HG03439 (cell line): ENCODE measurements at regions not wholly inside any gene's neighbourhood (a gene's known extent, or its start where the extent isn't known, plus 50 kb on each side); places are given as distances from the start of the nearest gene placed in this dataset.
A peak's percentile ranks its signal among the peaks of the same experiment; 100 is the strongest.

Experiments
- ATAC-seq: cut with Tn5 transposase; IDR thresholded peaks from one replicate; pipeline ENCODE4 v1.9.1; 2021; ENCODE audit warnings: mild to moderate bottlenecking, moderate library complexity; ENCODE audit not compliant: unreplicated experiment

DNA sequence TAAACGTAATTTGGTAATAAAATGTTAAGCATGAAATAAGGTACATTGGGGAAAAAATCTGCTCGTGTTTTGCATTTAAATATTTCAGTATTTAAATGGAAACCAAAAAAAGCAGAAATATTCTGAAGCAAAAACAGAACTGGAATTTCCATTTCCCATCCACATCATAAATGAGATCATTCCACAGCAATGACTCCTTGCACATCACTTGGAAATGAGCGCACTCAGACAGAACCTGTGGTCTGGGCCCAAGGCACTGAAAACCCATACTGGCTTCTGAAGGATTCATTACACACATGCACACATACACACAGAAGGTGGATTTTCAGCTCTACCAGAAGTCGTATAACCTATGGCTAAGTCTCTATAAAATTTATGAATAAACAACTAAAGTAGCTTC is 174.8 kb downstream of the IBTK start:
- ATAC-seq = no peak

DNA sequence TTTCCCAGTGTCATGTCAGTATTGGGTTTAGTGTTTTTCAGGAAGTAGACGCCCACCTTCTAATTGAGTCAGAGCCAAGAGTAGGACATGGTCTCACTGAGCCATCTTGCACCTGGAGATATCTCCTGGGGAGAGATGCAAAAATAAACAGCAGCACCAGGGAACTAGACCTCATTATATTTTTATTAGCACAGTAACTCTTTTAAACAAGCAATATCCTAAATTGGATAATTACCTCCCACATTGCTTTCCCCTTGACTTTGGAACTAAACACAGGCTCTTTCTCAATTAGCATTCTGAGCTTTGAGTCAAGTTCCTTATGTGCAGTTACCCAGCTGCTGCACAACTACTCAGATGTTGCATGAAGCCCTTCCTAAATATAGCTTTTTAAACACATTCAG is 175.4 kb downstream of the IBTK start:
- no peak for ATAC-seq

DNA sequence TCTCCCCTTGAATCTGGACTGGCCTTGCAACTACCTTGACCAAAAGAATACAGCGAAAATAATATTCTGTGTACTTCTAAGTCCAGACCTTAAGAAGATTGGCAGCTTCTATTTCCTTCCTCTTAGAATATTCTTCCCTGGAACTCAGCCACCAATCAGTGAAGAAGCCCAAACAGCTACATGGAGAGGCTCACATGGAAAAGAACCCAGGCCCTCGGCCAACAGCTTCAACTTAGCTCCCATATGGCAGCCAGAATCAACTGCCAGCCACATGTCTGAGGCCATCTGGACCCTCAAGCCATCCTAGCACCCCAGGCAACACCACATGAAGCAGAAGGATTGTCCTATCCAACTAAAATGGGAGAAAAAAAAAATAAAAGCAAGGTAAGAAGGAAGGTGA is 178.8 kb downstream of the IBTK start:
- no peak for ATAC-seq

DNA sequence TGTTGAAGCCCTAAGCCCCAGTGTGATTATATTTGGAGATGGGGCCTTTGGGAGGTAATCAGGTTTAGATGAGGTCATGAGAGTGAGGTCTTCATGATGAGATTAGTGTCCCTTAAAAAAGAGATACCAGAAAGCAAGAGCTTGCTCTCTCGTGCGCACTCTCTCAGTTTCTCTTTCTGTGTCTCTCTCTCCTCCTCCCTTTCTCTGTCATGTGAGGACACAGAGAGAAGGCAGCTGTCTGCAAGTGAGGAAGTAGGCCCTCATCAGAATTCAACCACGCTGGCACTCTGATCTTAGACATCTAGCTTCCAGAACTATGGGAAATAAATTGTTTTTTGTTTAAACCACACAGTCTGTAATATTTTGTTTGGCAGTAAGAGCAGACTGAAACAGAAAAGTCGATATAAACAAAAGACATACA is 180.5 kb downstream of the IBTK start:
- peak; percentile 99 for ATAC-seq

DNA sequence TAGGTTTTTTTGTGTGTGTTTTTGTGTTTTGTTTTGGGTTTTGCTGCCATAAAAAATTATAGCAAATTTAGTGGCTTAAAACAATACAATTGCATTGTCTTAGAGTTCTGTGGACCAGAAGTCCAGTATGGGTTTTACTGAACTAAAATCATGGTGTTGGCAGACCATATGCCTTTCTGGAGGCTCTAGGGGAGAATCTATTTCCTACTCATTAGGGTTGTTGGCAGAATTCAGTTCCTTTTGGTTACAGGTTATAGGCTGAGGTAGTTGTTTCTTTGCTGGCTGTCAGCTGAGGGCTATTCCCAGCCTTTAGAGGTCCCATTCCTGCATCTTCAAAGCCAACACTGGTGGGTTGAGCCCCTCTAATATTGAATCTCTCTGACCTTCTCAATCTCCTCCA is 181.3 kb downstream of the IBTK start:
- ATAC-seq = no peak

DNA sequence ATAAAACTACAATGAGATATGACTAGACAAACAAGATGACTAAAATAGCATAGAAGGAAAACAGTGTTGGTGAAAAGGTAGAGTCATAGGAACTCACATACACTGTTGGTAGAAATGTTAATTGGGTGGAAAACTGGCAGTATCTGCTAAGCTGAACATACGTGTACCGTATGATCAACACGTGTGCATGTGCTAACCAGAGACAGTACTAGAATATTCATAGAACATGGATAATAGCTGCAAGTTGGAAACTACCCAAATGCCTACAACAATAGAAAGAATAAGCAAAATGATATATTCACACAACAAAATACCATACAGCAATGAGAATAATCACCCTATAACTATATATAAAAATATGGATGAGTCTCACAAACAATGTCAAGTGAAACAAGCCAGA is 184.0 kb downstream of the IBTK start:
- ATAC-seq = no peak

DNA sequence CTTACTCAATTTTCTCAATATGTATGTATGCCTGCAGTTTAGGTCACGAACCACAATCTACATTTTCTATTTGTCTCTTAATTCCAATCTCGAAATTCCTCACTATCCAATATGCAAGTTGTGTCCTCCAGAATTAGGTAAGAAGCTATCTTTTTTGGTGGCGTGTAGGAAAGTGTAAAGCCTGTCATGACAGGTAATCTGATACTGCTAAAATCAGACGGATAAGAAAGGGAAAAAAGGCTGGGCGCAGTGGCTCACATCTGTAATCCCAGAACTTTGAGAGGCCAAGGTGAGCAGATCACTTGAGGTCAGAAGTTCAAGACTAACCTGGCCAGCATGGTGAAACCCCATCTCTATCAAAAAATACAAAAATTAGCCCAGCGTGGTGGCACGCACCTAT is 185.3 kb downstream of the IBTK start:
- no peak for ATAC-seq

DNA sequence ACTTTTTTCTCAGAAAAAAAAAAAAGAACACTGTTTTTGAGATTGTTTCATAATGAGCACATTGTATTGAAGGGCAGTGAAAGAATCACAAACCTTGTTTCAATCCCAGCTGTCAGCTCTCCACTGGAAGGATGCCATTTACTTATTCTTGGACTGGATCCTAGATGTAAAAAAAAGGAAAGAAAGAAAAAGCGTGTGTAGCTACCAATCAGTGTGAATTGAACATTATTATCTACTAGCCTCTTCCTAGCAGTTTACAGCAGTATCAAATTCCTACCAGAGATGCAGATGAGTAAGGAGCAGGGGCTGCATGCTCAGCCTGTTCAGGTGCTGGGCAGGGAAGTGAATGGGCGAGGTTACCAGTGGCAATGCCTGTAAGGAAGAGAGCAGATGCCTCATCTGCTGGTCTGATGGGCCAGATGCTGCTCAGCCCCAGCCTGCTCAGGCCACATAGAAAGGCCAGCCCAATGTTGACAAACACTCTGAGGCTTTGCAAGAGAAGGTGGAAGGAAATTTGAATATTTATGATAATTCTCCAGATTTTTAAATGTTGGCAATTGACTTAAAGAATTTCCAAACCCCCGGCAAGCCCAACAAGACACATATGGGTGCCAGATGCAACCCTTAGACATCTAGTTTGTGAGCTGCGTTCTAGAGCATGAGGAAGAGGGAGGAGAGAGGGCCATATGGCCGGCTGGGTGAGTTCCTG is 189.5 kb downstream of the IBTK start:
- no peak for ATAC-seq

DNA sequence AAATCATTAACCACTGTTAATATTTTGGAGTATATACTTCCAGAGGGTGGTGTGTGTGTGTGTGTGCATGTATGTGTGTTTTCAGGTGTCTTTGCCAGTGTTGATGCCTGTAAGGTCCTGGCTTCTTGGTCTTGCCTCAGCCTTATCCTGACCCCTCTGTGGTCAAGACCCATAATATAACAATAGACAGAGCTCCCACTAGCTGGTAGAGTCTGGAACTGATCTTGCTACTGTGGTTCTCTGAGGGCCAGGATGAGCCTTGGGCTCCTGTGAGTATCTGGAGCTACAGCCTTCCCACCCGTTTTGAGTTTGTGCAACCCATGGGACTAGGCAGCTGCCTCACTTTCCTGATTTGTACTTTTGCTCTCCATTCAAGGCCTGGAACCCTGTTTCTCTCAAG is 191.0 kb downstream of the IBTK start:
- ATAC-seq = no peak

DNA sequence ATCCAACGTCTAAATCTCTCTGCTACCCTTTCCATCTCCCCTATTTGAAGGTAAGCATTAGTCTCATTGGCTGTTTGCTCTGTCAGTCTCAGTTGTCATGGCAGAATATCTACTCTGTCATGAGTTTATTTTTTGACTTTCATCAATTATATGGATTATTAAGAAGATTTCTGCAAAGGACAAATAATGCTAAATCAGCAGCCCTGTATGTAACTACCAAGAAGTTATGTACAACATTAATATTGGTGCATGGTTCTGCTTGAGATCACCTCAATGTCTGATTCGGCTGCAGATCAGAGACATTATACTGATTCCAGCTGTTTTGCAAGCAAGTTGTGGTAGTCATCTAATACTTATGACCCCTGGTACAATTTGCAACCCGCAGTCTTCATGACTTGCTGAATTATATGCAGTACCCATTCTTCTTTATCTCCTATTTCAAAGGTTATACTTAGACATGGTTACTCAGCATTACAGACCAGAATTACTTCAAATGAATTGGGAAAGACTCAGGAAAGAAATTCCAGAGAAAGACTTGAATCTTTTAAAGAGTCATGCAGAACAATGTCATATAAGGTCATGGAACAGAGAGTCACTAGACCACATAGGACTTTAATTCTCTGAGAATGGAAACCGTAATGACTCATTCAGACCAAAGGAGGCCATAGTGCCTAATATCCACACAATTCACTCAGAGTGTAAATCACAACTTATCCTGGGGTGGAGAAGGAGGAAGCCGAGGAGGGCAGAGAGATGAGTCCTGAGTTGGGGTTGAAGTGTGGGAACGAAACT is 201.4 kb downstream of the IBTK start:
- no peak for ATAC-seq

DNA sequence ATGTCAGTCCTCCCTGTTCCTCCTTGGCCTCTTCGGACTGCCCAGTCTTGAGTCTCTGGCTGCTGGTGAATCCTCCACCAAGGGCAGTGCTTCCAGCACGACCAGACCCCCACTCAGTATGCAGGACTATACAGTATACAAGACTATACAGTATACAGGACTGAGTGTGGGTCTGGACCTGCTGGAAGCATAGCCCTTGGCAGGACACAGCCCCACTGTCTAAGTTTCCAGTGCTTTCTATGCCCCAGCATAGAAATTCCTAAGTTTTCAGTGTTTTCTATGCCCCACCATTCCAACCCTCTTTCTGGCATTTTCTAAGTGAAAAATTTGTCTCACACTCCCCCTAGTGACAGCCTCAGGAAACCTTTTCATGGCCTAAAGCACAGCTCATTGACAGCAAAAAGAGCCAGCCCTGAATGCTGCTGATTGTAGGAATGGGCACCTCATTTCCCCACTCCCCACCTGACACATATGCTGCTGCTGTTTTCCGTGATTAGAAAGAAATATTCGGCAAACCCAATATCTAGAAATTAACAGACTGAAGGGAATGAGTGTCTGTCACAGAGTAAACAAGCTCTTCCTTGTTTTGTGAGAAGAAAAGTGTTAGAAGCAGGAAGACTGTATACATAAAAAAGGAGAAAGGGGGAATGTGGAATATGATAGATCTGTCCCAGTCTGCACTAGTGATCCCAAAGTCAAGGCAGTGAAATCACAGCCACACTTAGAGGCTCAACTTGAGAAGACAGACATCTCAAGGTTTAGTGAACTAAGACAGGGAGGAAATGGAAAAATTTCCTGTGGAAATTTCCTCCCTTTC is 206.9 kb downstream of the IBTK start:
- peak; percentile 72 for ATAC-seq

DNA sequence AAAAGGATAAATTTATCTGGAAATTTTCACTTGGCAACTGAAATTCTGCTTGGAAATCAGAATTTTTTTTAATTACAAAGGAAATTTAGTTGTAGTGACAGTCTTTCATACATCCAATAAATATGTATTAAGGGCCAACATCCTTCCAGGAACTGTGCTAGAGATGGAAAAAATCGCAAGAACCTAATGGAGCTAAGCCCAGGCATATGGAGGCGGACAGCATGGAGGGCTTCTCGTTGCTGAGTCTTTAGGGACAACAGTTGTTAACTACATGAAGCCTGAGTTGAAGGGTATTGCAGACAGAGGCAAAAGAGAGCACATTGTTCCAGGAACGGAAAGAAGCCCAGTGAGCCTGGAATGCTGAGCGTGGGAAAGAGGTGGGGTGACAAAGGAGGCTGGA is 208.9 kb downstream of the IBTK start:
- ATAC-seq = no peak

DNA sequence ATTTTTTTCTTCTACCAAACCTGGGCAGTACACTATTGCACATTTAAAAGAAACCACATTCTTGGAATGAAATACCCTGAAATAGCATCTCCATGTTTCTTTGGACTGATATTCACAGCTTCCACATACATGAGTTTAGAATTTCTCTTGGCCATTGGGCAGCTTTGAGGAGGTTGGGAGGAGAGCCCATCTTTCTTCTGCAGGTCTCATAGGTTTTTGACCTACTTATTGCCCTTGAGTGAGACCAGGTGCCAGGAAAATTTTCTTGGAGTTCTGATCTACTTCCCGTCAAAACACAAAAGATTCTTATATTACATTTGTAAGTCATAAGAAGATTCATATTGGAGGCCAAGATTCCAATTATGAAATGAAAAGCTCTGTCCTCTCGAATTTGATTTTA is 212.0 kb downstream of the IBTK start:
- ATAC-seq = no peak

DNA sequence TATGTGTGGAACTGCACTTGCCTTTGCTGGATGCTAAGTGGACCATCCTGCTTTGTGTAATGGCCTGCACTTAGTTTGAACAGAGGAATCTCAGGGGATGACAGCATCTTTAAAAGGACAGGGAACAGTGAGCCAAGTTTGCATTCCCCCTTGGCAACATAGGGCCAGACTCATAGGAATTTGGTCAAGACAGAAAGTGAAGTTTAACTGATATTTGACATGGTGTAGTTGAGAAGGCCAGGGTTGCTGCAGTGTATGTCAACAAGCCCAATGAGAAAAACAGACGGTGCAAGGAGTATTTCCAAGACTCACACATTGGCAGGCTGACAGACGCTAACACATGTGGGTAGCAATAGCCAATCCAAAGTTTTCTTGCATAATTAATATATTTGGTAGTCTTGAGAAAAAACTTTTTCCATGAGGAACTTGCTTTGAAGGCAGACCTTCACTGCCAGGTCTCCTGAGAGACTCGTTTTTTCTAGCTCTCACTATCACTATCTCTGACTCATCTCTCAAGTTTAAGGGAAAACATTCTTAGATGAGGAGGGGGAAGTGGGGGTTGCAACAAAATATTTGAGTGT is 213.8 kb downstream of the IBTK start:
- ATAC-seq = no peak

DNA sequence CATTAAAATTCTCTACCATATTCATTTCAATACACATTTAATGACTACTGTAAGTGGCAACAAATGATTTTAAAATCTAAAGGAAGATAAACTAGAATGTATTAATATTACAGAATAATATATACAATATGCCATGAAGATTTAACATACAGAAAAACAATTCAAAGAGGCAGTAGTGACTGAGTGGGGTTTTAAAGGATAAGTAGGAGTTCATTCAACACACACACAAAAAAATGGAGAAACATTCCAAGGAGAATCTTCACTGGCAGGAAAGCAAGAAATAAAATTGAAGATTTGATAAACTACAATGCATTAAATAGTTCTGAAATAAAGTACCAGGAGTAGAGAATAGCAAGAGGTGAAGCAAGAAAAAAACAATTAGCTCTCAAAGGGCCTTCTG is 215.1 kb downstream of the IBTK start:
- no peak for ATAC-seq

DNA sequence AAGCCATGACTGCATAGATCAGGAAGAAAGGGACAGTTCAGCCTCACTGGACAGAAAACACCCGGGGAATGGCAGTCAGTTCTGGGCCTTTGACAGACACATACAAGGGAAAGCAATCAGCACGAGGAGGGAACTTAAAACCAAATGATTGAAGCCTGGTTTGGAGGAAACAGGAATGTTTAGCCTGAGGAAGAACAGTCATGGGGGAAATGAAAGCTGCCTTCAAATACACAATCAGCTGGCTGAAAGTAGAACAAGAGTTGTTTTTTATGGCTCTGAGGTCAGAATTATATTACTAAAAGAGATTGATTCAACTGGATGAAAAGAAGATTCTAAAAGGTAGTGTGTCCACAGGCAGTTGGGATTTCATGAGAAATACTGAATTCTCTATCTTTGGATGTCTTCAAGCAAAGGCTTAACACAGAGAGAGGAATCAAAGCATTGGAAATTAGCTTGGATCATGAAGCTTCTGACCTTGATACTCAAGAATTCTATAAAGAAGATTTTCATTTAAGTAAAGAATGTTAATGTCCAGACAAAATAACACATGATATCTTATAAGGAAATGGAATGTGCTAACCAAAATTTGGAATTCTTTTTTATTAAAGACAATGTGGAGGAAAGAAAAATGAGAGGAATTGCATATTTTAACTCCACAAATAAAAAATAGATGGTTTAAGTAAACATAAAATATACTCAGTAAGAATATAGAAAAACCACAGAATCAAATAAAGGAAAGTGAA is 216.6 kb downstream of the IBTK start:
- no peak for ATAC-seq

DNA sequence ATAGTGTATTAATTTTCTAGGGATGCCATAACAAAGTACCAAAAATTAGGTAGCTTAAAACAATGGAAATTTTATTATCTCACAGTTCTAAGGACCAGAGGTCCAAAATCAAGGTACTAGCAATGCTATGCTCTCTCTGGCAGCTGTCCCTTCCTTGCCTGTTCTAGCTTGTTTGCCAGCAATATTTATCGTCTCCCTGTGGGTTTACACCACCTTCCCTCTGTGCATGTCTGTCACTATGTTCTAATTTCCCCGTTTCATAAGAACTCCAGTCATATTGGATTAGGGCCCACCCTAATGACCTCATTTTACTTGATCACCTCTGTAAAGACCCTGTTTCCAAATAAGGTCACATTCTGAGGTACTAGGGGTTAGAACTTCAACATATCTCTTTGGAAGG is 217.2 kb downstream of the IBTK start:
- no peak for ATAC-seq

DNA sequence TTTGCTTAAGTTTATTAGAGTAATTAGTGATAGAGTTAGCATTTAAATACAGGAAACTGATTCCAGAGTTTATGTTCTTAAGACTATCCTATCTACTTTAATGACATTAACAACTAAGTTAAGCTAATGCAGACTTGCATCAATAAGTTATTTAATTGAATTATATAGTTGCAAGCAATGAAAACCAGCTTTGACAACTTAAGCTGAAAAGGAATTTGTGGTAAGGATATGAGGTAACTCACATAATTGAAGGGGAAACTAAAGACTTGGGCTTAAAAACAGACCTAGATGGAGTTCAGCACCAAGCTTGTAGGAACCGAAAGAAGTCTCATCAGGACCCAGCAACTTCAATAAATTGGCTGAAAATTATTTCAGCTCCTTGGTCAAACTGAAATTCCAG is 222.3 kb downstream of the IBTK start:
- no peak for ATAC-seq

DNA sequence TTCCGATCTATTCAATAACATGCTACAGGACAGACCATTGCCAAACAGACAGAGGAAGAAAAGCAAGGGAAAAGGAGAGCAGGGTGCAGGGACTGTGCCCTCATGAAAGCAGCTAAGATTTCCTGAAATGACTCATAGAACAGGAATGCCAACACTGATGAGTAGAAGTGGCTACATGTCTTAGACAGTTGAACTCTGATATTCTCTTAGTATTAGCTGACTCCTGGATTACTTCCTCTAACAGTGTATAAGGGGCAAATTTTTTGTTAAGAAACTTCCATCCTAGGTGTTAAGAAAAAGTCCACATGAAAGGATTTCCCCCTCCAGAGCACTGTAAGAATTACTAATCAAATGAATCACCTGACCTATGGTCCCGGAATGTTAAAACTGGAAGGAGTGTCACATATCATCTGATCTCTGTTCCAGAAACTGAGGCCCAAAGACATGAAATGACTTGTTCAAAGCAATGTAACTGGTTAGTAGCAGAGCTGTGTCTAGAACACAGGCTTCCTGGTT is 224.9 kb downstream of the IBTK start:
- no peak for ATAC-seq

DNA sequence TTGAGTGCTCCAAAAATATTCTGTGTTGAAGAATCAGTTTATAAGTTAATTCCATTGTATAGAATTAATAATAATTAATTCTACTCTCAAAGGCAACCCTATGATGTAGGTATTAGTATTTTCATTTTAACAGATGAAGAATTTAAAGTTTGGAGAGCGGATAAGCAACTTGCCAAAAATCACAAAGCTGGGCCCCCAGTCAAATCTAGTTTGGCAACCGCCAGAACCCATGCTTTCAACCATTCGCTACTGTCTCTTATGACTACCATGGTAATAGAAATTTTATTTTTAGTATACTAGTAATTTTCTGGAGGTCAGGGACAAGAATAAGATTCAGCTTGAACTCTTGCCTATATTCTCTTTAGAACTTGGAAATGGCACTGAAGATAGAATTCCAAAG is 229.8 kb downstream of the IBTK start:
- ATAC-seq = no peak

DNA sequence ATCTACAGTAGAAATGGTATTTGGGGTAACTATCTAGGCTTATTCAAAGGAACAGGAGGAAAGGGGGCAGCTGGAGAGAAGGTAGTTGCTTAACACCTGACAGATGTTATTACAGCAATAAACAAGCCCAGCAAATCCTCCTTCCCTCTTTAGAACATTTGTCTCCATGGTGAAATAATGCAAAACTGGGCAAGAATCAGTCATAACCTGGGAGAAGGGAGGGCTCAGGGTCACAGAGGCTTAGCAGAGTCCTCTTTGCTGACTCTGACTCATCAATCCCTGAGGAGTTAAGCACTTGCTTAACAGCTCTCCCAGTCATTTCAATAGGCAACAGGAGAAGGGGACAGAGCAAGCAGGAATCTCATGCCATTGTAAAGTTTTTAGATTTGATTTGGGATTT is 230.3 kb downstream of the IBTK start:
- no peak for ATAC-seq
